Omental fat pad (tissue), 3 donors: ENCODE measurements at regions not wholly inside any gene's neighbourhood (a gene's known extent, or its start where the extent isn't known, plus 50 kb on each side); places are given as distances from the start of the nearest gene placed in this dataset.
A peak's percentile ranks its signal among the peaks of the same experiment; 100 is the strongest.
"Not testable (repeated sequence)": the region's sequence is repeated elsewhere in the genome, so short reads cannot be mapped to it uniquely, and the experiment has no call there.

ENCODE experiments used
- ATAC-seq: fragments of 150-250 bp; one replicate; pipeline ENCODE4 v1.9.1; 2016; ENCODE audit warnings: mild to moderate bottlenecking, moderate library complexity; ENCODE audit not compliant: low FRiP score
- DNase-seq: peaks from one replicate; pipeline ENCODE4 v3.0.0-alpha.2; 2019; ENCODE audit warnings: low spot score
- TF ChIP-seq, protein P1 (sequence below), 3 donors: fragments of 450-650 bp; IDR thresholded peaks; one replicate each; pipeline ENCODE4 v1.5.1; 2016 to 2017; ENCODE audit warnings: antibody characterized with exemption in 3 of 3, mild to moderate bottlenecking in 3 of 3, moderate library complexity in 2 of 3

DNA sequence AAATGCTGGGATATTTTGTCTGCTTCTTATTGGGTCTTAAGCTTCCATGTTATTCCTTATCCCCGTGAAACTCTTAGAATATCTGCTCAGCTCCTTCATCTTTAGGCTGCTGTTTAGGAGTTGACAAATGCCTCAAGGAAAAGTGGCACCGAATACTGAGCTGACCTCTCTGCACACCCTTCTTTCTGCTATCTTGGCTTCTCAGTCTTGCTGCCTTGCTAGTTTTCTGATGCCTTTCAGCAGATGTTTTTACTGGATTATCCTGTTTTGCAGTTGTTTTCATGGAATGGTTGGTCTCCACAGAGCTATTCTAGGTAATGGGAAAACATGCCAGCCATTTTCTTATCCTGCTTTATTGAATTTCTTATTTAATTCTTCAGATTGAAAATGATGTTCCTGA is 86.3 kb downstream of the GYPE start:
- TF ChIP-seq, protein P1, sequence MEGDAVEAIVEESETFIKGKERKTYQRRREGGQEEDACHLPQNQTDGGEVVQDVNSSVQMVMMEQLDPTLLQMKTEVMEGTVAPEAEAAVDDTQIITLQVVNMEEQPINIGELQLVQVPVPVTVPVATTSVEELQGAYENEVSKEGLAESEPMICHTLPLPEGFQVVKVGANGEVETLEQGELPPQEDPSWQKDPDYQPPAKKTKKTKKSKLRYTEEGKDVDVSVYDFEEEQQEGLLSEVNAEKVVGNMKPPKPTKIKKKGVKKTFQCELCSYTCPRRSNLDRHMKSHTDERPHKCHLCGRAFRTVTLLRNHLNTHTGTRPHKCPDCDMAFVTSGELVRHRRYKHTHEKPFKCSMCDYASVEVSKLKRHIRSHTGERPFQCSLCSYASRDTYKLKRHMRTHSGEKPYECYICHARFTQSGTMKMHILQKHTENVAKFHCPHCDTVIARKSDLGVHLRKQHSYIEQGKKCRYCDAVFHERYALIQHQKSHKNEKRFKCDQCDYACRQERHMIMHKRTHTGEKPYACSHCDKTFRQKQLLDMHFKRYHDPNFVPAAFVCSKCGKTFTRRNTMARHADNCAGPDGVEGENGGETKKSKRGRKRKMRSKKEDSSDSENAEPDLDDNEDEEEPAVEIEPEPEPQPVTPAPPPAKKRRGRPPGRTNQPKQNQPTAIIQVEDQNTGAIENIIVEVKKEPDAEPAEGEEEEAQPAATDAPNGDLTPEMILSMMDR (IDR thresholded peaks at IDR 0.05) = no peak
- ATAC-seq (no peak), DNase-seq (no peak)

DNA sequence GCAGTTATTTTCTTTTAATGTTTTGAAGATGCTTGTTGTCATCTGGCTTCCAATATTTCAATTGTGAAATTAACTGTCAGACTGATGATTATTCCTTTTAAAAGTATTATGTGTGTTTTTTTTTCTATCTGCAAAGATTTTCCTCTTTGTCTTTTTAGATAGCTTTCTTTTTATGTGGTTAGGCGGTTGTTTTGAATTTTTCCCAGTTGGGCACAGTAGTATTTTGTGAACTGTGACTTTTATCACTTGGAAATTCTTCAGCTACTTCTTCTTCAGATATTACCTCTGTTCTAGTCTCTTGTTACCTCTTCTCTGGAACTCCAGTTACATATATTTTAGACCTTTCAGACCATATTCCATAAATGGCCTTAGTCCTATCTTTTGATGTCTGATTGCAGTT is 87.5 kb downstream of the GYPE start:
- not testable (repeated sequence) for ATAC-seq, DNase-seq

DNA sequence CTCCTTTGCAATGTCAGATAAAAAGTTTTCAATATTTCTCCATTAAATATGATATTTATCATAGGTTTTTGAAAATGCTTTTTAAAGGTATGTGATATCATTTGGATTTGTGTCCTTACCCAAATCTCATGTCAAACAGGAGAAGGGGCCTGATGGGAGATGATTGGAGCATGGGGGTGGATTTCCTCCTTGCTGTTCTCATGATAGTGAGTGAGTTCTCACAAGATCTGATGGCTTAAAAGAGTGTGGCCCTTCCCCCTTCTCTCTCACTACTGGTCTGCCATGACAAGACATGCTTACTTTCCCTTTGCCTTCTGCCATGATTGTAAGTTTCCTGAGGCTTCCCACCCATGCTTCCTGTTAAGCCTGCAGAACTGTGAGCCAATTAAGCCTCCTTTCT is 90.0 kb downstream of the GYPE start:
- ATAC-seq, DNase-seq: not testable (repeated sequence)

DNA sequence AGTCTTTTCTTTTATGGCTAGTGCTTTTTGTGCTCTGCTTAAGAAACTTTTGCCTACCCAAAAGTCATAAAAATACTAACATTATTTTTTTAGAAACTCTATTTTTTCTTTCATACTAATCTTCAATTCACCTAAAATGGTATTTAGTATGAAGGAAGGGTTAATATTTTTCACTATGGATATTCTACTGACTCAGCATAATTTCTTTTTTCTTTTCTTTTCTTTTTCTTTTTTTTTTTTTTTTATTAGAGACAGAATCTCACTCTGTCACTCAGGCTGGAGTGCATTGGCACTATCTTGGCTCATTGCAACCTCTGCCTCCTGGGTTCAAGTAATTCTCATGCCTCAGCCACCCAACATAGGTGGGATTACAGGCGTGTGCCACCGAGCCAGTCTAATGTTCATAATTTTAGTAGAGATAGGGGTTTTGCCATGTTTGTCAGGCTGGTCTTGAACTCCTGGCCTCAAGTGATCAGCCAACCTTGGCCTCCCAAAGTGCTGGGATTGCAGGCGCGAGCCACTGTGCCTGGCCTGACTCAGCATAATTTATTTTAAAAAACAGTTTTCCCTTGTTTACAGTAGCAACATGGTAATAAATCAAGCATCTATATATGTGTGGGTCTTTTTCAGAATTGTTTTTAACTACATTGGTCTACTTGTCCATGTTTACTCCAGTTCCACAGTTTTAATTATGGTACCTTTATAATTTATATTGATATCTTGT is 91.8 kb downstream of the GYPE start:
- not testable (repeated sequence) for ATAC-seq, DNase-seq

DNA sequence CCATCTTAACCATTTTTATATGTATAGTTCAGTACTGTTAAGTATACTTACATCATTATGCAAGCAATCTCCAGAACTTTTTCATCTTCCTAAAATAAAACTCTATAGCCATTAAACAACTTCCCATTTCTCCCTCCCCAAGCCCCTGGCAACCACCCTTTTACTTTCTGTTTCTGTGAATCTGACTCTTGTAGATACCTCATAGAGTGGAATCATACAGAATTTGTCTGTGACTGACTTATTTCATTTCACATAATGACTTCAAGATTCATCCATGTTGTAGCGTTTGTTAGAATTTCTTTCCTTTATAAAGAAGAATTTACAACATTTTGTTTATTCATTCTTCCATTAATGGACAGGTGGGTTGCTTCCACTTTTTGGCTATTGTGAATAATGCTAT is 91.2 kb upstream of the FREM3 start:
- not testable (repeated sequence) for DNase-seq, ATAC-seq

DNA sequence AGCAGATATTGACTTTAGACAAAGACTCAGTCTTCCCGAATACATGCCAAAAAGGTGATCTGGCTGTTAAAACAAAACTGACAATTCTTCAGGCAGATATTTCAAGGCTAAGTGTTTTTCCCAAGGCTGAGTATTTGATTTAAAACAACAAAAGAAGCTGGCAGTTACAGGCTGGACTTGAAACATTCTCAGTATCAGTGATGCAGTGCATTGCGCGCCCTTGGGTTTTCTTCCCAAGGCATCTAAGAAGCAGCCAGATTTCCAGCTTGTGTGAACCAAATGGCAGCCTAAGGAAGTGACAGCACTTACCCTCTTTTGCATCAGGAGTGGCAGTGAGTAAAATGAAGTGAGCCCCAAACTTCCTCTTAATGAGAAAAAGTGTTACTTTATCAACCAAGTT is 90.0 kb upstream of the FREM3 start:
- DNase-seq, ATAC-seq: not testable (repeated sequence)

DNA sequence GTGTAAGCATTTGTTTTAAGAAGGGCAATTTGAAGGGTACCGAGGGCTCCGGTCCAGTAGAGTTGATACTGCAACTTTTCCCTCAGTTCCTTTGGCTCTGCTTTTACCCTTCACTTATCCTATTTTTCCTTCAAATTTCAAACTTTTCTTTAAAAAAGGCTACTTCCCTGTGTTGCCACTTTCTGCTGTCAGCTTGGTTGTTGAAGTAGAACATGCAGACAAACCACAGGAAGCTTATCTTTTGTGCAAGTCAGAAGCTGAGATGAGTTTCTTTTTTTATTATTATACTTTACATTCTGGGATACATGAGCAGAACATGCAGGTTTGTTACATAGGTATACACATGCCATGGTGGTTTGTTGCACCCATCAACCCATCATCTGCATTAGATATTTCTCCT is 89.1 kb upstream of the FREM3 start:
- DNase-seq, ATAC-seq: not testable (repeated sequence)

DNA sequence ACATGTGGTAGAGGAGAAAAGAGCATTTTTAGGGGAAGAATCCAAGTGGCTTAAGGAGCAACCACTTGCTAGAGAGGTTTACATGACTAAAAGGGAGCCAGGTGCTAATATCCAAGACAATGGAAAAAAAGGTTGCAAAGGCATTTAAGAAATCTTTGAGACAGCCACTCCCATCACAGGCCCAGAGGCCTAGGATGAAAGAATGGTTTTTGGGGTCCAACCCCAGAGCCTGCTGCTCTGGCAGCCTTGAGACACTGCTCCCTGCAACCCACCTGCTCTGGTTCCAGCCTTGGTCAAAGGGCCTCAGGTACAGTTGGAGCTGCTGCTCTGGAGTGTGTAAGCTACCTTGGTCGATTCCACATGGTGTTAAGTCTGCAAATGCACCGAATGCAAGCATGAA is 84.1 kb upstream of the FREM3 start:
- DNase-seq (no peak), ATAC-seq (no peak)
- TF ChIP-seq, protein P1 (IDR thresholded peaks at IDR 0.05) = no peak

DNA sequence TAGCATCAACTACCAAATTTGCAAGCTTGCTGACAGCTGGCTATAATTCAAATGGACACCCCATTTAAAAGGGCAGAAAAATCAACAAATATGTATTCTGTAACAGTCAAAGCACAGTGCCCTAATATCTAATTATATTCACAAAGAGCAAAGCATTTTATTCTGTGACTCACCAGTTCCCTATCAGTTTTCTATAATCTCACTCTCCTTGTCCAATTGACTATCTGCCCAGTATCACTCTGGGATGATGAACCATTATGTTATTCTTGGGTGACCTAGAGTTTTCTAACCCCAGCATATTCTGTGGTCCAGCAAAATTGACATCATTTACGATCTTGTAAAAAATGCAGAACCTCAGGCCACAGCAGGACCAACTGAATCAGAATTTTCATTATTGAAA is 82.0 kb upstream of the FREM3 start:
- TF ChIP-seq, protein P1 (IDR thresholded peaks at IDR 0.05) = no peak
- DNase-seq = no peak
- ATAC-seq = no peak

DNA sequence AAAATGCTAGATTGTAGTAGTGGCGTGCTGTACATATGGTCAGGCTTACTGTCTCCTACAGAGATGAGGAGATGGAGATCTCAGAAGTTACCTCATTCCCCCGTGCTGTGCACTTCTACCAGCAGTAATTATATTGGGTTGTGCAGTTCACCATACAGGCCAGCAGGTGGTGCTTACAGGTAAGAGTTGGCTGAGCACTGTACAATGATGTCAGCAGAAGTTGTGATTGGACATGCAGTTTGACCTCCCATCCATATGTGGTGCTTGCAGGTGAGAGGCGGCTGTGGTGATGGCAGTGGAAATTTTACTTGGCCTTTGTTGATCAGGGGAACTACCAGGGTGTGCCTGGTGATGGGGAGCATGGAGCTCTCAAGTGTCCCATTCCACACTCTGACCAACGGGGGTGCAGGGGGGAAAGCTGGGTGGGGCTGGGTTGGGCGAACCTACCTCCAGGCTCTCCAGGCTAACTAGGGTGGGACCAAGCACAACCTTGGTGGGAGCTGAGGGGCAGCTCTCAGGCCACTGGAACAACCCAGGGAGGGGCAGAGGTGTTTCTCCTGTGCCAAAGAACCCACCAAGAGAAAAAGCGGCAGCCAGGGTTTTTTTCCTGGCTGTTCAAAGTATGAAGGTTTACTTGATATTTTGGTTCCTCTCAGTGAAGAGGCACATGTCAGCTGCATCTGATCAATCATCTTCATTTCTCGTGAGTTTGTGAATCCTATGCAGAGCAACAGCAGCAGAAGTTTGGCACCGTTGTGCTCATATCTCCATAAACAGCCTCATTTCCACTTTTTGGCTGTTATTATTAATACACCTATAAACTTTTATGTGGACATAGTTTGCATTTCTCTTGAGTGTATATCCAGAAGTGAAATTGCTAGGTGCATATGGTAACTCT is 73.8 kb upstream of the FREM3 start:
- TF ChIP-seq, protein P1 (IDR thresholded peaks at IDR 0.05) = no peak
- peak; percentile 23 for DNase-seq

More for the DNA sequence above, 73.8 kb upstream of the FREM3 start:
- peak; percentile 71 for ATAC-seq
